Mucosa of descending colon (tissue), 3 donors: ENCODE measurements at regions not wholly inside any gene's neighbourhood (a gene's known extent, or its start where the extent isn't known, plus 50 kb on each side); places are given as distances from the start of the nearest gene placed in this dataset.

Source experiments
- ATAC-seq: fragments of 200-7000 bp; cut with Tn5 transposase; one replicate; pipeline ENCODE4 v1.9.1; 2020; ENCODE audit warnings: mild to moderate bottlenecking, moderate library complexity
- DNase-seq, 3 donors: peaks; one replicate each; pipeline ENCODE4 v3.0.0-alpha.2; 2020
- H3K36me3 ChIP-seq: fragments of 200-600 bp; one replicate; pipeline ENCODE4 v1.8.0; 2021; ENCODE audit warnings: low read depth, mild to moderate bottlenecking
- H3K4me1 ChIP-seq: fragments of 200-600 bp; one replicate; pipeline ENCODE4 v1.8.0; 2021; ENCODE audit warnings: low read depth, mild to moderate bottlenecking
- H3K4me3 ChIP-seq: fragments of 200-600 bp; one replicate; pipeline ENCODE4 v1.8.0; 2021; ENCODE audit warnings: mild to moderate bottlenecking
- H3K9me3 ChIP-seq: fragments of 200-600 bp; one replicate; pipeline ENCODE4 v1.8.0; 2021; ENCODE audit warnings: mild to moderate bottlenecking
- CTCF ChIP-seq: fragments of 200-600 bp; IDR thresholded peaks from one replicate; pipeline ENCODE4 v1.8.0; 2022; ENCODE audit warnings: antibody characterized with exemption, mild to moderate bottlenecking
- intact Hi-C, 2 donors: fragments of 100-400 bp; cut with DNase I in 1 of 2; cut with micrococcal nuclease in 1 of 2; formaldehyde crosslinking; loops; one replicate each; pipeline versions ENCODE4 v1.11.0 to v1.11.1; 2022; cut with DNase I, micrococcal nuclease
- donor health status: DM: no; HTN: no; CAD: no; lungs with moderate emphysema.
- donor health status: DM: no; HTN: no; CAD: no.
- donor health status: DM: no; HTN: yes; CAD: no.

GRCh38 chr6:84333842-84334241 lies 106.4 kb upstream of the CEP162 start:
- ATAC-seq = no peak
- Histone ChIP-seq H3K4me3 (no peak overlapping the region), H3K36me3 (no peaks in the 10 kb centered on the region), H3K4me1 (no peaks in the 10 kb centered on the region), H3K9me3 (peaks cover 7% of the 10 kb centered on the region)
- no peak for TF ChIP-seq CTCF
- DNase-seq = no peak
- intact Hi-C loops = no loop called here

- no peak overlapping the region for H3K4me3 ChIP-seq
- DNase-seq (no peak), ATAC-seq (no peak)
- H3K9me3 ChIP-seq = peaks cover 7% of the 10 kb centered on the region
- intact Hi-C loops = no loop called here
- H3K4me1 ChIP-seq = no peaks in the 10 kb centered on the region
- no peaks in the 10 kb centered on the region for H3K36me3 ChIP-seq
- TF ChIP-seq CTCF = no peak
Observed at GRCh38 chr6:84332139-84333034, 104.9 kb upstream of the CEP162 start.

GRCh38 chr6:84330325-84330724 lies 102.9 kb upstream of the CEP162 start:
- no peaks in the 10 kb centered on the region for H3K9me3 ChIP-seq
- DNase-seq (no peak), ATAC-seq (no peak)
- intact Hi-C loops = no loop called here
- TF ChIP-seq CTCF = no peak
- H3K4me3 ChIP-seq = no peak overlapping the region
- no peaks in the 10 kb centered on the region for H3K4me1 ChIP-seq
- H3K36me3 ChIP-seq = no peaks in the 10 kb centered on the region

GRCh38 chr6:84329516-84329915 lies 102.1 kb upstream of the CEP162 start:
- H3K36me3 ChIP-seq = no peaks in the 10 kb centered on the region
- DNase-seq (no peak), ATAC-seq (no peak)
- TF ChIP-seq CTCF = no peak
- no peaks in the 10 kb centered on the region for H3K9me3 ChIP-seq
- no peaks in the 10 kb centered on the region for H3K4me1 ChIP-seq
- intact Hi-C loops = no loop called here
- H3K4me3 ChIP-seq = no peak overlapping the region

- no peak for TF ChIP-seq CTCF
- no peak for ATAC-seq
Observed at GRCh38 chr6:84329077-84329476, 101.6 kb upstream of the CEP162 start.

More at GRCh38 chr6:84329077-84329476, 101.6 kb upstream of the CEP162 start:
- intact Hi-C loops = no loop called here
- H3K4me3 ChIP-seq = no peak overlapping the region
- no peaks in the 10 kb centered on the region for H3K9me3 ChIP-seq
- H3K36me3 ChIP-seq = no peaks in the 10 kb centered on the region
- no peaks in the 10 kb centered on the region for H3K4me1 ChIP-seq
- DNase-seq = no peak
